K562 (cell line): ENCODE measurements at regions not wholly inside any gene's neighbourhood (a gene's known extent, or its start where the extent isn't known, plus 50 kb on each side); places are given as distances from the start of the nearest gene placed in this dataset.

Source experiments
- BHLHE40 ChIP-seq: IDR thresholded peaks from 2 replicates; pipeline ENCODE4 v1.6.1; 2011; ENCODE audit warnings: low read length, improper control_type of control experiment
- MTA1 ChIP-seq: fragments of 450-650 bp; IDR thresholded peaks from 2 replicates; pipeline ENCODE4 v1.6.1; 2017; ENCODE audit warnings: borderline replicate concordance
- POLR2A ChIP-seq: fragments of 450-650 bp; conservative IDR thresholded peaks from 2 replicates; pipeline ENCODE4 v1.6.1; 2016
- TF ChIP-seq, protein P1 (sequence below), 2 experiments: fragments of 450-650 bp; IDR thresholded peaks; 2 replicates each; pipeline ENCODE4 v1.6.1; 2016

DNA sequence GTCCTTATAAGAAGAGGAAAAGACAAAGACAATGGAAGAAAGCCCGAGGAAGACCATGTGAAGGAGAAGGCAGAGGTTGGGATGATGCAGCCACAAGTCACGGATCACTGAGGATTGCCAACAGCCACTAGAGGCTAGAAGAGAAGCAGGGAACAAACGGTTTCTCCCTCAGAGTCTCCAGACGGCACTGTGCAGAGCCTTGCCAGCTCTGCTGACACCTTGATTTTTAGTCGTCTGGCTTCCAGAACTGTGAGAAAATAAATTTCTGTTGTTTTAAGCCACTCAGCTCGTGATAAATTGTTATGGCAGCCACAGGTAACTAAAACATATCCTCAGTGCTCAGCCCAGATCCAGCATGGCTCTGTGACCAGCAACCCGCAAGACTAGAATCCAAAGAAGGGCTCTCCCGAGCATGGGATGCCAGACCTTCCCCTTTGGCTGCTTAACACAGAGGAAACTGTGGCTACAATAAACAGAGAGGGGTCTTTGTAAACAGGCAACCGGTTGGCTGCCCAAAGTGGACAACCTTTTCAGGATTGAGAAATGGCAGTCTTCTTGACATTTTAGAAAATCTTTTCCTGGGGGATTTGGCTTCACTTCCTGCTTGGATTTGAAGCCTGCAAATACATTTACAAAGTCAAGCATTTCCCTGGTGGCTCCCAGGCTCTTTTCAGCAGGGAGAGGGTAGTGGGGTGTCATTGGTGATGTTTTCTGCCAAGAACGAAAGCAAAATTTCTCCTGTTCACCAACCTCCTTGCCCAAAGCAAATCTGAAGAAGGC is 88.7 kb upstream of the ADPGK start:
- TF ChIP-seq BHLHE40 (no peak), MTA1 (no peak), POLR2A (no peak)
- TF ChIP-seq, protein P1, sequence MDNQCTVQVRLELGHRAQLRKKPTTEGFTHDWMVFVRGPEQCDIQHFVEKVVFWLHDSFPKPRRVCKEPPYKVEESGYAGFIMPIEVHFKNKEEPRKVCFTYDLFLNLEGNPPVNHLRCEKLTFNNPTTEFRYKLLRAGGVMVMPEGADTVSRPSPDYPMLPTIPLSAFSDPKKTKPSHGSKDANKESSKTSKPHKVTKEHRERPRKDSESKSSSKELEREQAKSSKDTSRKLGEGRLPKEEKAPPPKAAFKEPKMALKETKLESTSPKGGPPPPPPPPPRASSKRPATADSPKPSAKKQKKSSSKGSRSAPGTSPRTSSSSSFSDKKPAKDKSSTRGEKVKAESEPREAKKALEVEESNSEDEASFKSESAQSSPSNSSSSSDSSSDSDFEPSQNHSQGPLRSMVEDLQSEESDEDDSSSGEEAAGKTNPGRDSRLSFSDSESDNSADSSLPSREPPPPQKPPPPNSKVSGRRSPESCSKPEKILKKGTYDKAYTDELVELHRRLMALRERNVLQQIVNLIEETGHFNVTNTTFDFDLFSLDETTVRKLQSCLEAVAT (IDR thresholded peaks at IDR 0.05) = no peak
